ENCODE measurements at regions not wholly inside any gene's neighbourhood (a gene's known extent, or its start where the extent isn't known, plus 50 kb on each side); places are given as distances from the start of the nearest gene placed in this dataset.

GRCh38 chr6:140370441-140370840 is 996.0 kb upstream of the CITED2 start:
- no peak for TF ChIP-seq EP300 (IDR thresholded peaks at IDR 0.05)
- TF ChIP-seq, protein P1, sequence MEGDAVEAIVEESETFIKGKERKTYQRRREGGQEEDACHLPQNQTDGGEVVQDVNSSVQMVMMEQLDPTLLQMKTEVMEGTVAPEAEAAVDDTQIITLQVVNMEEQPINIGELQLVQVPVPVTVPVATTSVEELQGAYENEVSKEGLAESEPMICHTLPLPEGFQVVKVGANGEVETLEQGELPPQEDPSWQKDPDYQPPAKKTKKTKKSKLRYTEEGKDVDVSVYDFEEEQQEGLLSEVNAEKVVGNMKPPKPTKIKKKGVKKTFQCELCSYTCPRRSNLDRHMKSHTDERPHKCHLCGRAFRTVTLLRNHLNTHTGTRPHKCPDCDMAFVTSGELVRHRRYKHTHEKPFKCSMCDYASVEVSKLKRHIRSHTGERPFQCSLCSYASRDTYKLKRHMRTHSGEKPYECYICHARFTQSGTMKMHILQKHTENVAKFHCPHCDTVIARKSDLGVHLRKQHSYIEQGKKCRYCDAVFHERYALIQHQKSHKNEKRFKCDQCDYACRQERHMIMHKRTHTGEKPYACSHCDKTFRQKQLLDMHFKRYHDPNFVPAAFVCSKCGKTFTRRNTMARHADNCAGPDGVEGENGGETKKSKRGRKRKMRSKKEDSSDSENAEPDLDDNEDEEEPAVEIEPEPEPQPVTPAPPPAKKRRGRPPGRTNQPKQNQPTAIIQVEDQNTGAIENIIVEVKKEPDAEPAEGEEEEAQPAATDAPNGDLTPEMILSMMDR (IDR thresholded peaks at IDR 0.05), result no peak
- no peak for TF ChIP-seq POLR2A (IDR thresholded peaks at IDR 0.05)
- no peak for TF ChIP-seq POLR2AphosphoS5 (IDR thresholded peaks at IDR 0.05)
